HEK293T (cell line): ENCODE measurements at regions not wholly inside any gene's neighbourhood (a gene's known extent, or its start where the extent isn't known, plus 50 kb on each side); places are given as distances from the start of the nearest gene placed in this dataset.

Experiments used
- ARNT ChIP-seq: fragments of 450-650 bp; IDR thresholded peaks from 2 replicates; pipeline ENCODE4 v1.6.1; 2017; ENCODE audit warnings: mild to moderate bottlenecking
- BHLHE40 ChIP-seq: fragments of 450-650 bp; IDR thresholded peaks from 2 replicates; pipeline ENCODE4 v1.6.1; 2016; ENCODE audit warnings: mild to moderate bottlenecking, moderate library complexity, borderline replicate concordance
- ELF4 ChIP-seq: fragments of 450-650 bp; IDR thresholded peaks from 2 replicates; pipeline ENCODE4 v1.6.1; 2017; ENCODE audit warnings: antibody characterized with exemption
- LEF1 ChIP-seq: fragments of 450-650 bp; IDR thresholded peaks from 2 replicates; pipeline ENCODE4 v1.6.1; 2017; ENCODE audit warnings: mild to moderate bottlenecking, borderline replicate concordance
- NFRKB ChIP-seq: fragments of 450-650 bp; IDR thresholded peaks from 2 replicates; pipeline ENCODE4 v1.6.1; 2016; ENCODE audit warnings: mild to moderate bottlenecking, moderate library complexity
- SP1 ChIP-seq: fragments of 450-650 bp; IDR thresholded peaks from 2 replicates; pipeline ENCODE4 v1.6.1; 2017
- SUZ12 ChIP-seq: fragments of 450-650 bp; IDR thresholded peaks from 2 replicates; pipeline ENCODE4 v1.6.1; 2016; ENCODE audit warnings: mild to moderate bottlenecking
- TF ChIP-seq, protein P1 (sequence below): fragments of 450-650 bp; IDR thresholded peaks from 2 replicates; pipeline ENCODE4 v1.6.1; 2016

- TF ChIP-seq ARNT = no peak
- TF ChIP-seq BHLHE40 = no peak
- TF ChIP-seq SUZ12 = no peak
- no peak for TF ChIP-seq LEF1
- no peak for TF ChIP-seq SP1
- TF ChIP-seq, protein P1, sequence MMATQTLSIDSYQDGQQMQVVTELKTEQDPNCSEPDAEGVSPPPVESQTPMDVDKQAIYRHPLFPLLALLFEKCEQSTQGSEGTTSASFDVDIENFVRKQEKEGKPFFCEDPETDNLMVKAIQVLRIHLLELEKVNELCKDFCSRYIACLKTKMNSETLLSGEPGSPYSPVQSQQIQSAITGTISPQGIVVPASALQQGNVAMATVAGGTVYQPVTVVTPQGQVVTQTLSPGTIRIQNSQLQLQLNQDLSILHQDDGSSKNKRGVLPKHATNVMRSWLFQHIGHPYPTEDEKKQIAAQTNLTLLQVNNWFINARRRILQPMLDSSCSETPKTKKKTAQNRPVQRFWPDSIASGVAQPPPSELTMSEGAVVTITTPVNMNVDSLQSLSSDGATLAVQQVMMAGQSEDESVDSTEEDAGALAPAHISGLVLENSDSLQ = no peak
- no peak for TF ChIP-seq NFRKB
- no peak for TF ChIP-seq ELF4
Observed at GRCh38 chr5:60546207-60546606, 153.8 kb downstream of the DEPDC1B start.
